AG04449 (cell line): ENCODE measurements at regions not wholly inside any gene's neighbourhood (a gene's known extent, or its start where the extent isn't known, plus 50 kb on each side); places are given as distances from the start of the nearest gene placed in this dataset.

Source experiments
- CTCF ChIA-PET: fragments of 350-600 bp; formaldehyde crosslinking; extraction: SDS; loops from one replicate; lab custom pipeline; 2021; ENCODE audit warnings: antibody characterized with exemption; lab: Yijun Ruan, JAX
- POLR2A ChIA-PET: fragments of 400-600, 350-600 bp; formaldehyde crosslinking; extraction: SDS; loops from one replicate; lab custom pipeline; 2020; ENCODE audit warnings: antibody characterized with exemption, inconsistent platforms; lab: Yijun Ruan, JAX
- DNase-seq: peaks from one replicate; pipeline ENCODE4 v3.0.0-alpha.2; 2010; ENCODE audit warnings: low read depth, low spot score
- H3K4me3 ChIP-seq: 2 replicates; pipeline ENCODE4 v1.5.1; 2011; ENCODE audit warnings: low read depth, mild to moderate bottlenecking, control low read depth, low read length
- TF ChIP-seq, protein P1 (sequence below): IDR thresholded peaks from one replicate; pipeline ENCODE4 v1.5.1; 2011; ENCODE audit warnings: mild to moderate bottlenecking, moderate library complexity, low read length, control low read depth, inconsistent platforms; ENCODE audit not compliant: insufficient read depth; ENCODE audit errors: missing control alignments

DNA sequence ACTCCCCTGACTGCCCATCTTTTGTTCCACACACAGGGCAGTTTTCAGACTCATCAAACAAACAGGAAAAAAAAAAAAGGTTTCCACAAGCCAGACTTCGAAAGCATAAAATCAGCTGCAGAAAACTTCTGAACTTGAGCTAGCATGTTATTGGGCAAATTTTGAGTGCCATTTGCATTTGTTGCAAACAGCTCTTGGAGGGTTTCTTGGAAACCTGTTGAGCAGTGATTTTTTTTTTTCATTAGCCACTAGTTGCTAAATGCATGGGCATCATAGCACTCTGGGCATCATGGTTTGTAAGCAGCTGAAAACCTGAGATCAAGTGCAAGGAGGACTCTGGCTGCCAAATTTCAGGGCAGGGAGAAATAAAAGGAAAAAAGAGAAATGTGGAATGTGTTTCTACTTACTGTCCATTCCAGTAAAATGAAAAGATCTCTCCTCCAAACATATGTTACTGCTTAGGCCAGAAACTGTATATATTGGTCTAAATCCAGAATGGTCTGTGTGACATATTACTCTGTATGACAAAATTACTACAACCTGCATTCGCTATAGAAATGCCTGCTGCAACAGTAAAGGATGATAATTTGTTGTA lies 85.2 kb upstream of the SMIM23 start:
- TF ChIP-seq, protein P1, sequence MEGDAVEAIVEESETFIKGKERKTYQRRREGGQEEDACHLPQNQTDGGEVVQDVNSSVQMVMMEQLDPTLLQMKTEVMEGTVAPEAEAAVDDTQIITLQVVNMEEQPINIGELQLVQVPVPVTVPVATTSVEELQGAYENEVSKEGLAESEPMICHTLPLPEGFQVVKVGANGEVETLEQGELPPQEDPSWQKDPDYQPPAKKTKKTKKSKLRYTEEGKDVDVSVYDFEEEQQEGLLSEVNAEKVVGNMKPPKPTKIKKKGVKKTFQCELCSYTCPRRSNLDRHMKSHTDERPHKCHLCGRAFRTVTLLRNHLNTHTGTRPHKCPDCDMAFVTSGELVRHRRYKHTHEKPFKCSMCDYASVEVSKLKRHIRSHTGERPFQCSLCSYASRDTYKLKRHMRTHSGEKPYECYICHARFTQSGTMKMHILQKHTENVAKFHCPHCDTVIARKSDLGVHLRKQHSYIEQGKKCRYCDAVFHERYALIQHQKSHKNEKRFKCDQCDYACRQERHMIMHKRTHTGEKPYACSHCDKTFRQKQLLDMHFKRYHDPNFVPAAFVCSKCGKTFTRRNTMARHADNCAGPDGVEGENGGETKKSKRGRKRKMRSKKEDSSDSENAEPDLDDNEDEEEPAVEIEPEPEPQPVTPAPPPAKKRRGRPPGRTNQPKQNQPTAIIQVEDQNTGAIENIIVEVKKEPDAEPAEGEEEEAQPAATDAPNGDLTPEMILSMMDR, result no peak
- H3K4me3 ChIP-seq, result no peak overlapping the region
- ChIA-PET POLR2A (no interaction called here), CTCF (no interaction called here)
- DNase-seq, result no peak

DNA sequence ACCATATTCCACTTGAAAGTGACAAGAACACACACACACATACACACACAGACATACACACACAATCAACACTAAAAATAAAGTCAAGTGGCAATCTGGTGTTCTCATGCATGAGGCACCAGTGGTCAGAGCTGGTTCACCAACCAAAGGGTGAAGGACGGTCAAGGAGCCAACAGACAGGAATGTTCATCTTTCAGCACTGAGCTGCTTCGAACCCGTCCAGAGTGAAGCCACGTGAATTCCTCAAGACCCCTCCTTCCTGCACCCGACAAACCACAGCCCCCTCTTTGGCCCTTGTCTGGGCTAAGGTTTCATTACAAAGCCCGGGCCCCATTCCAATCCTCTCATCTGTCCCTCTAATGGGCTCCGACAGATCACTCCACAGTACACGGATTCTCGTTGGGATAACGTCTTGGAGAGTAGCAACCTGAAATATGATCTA lies 84.5 kb upstream of the SMIM23 start:
- CTCF ChIA-PET, result no interaction called here
- no peak for DNase-seq
- TF ChIP-seq, protein P1, result no peak
- POLR2A ChIA-PET, result interaction anchor here (0.5 kb wide), 1 partner anchor 286 kb away, joined by 3 read pairs; no protein-coding TSS in a partner anchor
- H3K4me3 ChIP-seq, result no peak overlapping the region

DNA sequence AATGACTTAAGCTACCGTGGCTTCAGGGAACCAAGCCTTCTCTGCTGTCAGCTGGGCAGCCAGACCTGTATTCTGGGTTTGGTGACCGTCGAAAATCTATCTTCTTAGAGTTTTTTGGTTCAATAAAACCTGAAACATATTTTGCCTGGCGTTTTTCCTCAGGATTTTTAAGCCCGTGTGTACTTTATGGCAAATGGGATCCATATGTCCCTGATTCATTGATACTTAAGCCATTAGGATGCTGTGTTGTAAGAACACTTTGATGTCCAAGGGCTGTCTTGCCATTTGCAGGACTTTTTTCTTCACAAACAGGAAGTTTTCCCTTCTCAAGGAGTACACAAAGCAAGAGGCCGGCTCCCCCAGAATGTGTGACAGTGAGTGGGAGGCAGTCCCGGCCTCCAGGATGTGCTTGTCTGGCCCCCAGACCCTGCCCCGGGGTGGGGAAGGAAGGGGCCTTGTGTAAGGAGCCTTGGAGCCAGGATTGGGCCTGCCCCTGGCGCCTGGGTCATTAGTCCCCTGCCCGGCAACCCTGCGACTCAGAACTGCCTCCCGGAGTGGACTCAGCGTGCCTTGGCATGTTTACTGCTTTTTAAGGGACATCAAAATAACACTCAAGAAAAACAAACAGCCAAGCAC lies 83.4 kb upstream of the SMIM23 start:
- no peak for DNase-seq
- no peak overlapping the region for H3K4me3 ChIP-seq
- TF ChIP-seq, protein P1, result no peak
- CTCF ChIA-PET, result no interaction called here
- POLR2A ChIA-PET, result no interaction called here

DNA sequence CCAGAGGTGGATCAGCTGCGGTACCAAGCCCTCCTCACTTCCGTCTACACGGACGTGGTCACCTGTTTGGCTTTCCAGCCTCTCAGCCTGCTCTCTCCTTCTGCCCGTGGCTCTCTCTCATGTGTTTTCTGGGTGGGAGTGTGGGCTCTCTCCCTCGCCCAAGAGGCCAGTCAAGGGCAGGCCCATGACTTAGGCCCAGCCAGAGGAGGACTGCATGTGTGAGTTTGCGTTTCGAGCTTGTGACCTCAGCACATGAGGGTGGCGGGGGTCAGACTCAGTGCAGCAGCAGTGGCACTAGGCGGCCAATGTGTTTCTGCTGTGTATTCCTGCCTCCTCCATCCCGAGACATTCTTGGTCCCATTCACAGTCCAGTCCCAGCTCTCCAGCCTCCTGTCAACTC lies 82.5 kb upstream of the SMIM23 start:
- TF ChIP-seq, protein P1, result no peak
- H3K4me3 ChIP-seq, result no peak overlapping the region
- DNase-seq, result no peak
- CTCF ChIA-PET, result no interaction called here
- POLR2A ChIA-PET, result no interaction called here

DNA sequence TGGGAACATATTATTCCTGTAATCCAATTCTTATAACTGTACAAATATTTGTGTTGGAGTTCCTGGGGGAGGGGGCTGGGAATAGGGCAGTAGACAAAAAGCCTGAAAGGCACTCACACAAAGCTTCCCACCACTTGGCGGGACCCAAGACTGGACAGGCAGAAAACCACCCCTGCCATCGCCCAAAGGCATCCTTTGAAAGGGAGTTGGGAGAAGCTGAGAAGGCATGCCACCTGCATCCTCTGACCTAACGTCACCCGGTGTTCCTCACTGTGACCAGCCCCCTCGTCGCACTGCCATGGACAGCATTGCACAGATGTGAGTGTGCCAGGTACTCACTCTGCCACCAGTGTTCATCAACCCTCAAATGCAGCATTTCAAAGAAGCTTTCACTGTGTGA lies 80.6 kb upstream of the SMIM23 start:
- ChIA-PET CTCF (no interaction called here), POLR2A (no interaction called here)
- DNase-seq, result no peak
- TF ChIP-seq, protein P1, result no peak
- H3K4me3 ChIP-seq, result no peak overlapping the region

DNA sequence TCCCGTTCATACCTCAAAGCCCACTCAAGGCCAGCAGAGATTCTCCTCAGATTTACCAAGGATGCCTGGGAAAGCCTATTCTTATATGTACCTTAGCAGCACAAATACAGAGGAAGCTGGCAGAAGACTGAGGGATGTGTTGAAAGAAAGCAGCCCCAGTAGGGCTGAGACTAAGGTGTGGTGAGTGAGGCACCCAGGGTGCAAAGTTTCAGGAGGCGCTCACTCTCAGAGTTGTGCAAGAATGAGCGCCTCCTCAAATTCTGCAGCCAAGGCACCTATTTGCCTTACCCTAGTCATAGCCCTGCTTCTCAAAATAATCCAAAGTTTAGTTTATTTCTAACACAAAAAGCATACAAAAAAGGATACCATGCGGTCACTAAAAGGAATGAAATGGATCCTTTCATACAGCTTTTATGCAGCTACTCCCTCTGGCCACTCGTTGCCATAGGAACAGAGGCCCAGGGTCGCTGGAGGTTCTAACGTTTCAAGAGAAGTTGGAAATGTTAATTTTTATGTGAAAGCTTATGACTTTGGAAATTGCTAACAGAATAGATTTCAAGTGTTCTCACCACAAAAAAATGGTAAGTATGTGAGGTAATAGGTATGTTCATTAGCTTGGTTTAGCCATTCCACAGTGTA lies 79.7 kb upstream of the SMIM23 start:
- no peak for DNase-seq
- no peak overlapping the region for H3K4me3 ChIP-seq
- CTCF ChIA-PET, result interaction anchor here (1.6 kb wide), 1 partner anchor 11 kb away, joined by 3 read pairs; no protein-coding TSS in a partner anchor
- POLR2A ChIA-PET, result no interaction called here
- TF ChIP-seq, protein P1, result no peak
